ENCODE measurements at regions not wholly inside any gene's neighbourhood (a gene's known extent, or its start where the extent isn't known, plus 50 kb on each side); places are given as distances from the start of the nearest gene placed in this dataset.

- TF ChIP-seq CTCF (IDR thresholded peaks at IDR 0.05) (no peak), EZH2 (IDR thresholded peaks at IDR 0.05; ENCODE audit: borderline replicate concordance, insufficient read depth, low read depth, low read length, poor library complexity, severe bottlenecking) (no peak)
Measured at GRCh38 chr13:34307607-34308006, 489.7 kb downstream of the RFC3 start.
